Fibroblast of lung (primary cell): ENCODE measurements at regions not wholly inside any gene's neighbourhood (a gene's known extent, or its start where the extent isn't known, plus 50 kb on each side); places are given as distances from the start of the nearest gene placed in this dataset.
"Not testable (repeated sequence)": the region's sequence is repeated elsewhere in the genome, so short reads cannot be mapped to it uniquely, and the experiment has no call there.

Experiments used
- DNase-seq, 2 donors: peaks; one replicate each; pipeline versions ENCODE4 v3.0.0 to v3.0.0-alpha.2; 2010; ENCODE audit warnings: low read depth in 2 of 2
- H2AFZ ChIP-seq: 2 replicates; pipeline ENCODE4 v1.5.1; 2012; ENCODE audit warnings: low read length, control low read depth, inconsistent platforms
- H3K27ac ChIP-seq: 2 replicates; pipeline ENCODE4 v1.5.1; 2011; ENCODE audit warnings: low read length, control low read depth; ENCODE audit not compliant: insufficient read depth
- H3K27me3 ChIP-seq: 2 replicates; pipeline ENCODE4 v1.5.1; 2011; ENCODE audit warnings: mild to moderate bottlenecking, low read length; ENCODE audit not compliant: control insufficient read depth, insufficient read depth
- H3K36me3 ChIP-seq: 2 replicates; pipeline ENCODE4 v1.5.1; 2011; ENCODE audit warnings: low read length; ENCODE audit not compliant: control insufficient read depth, insufficient read depth
- H3K4me1 ChIP-seq: 2 replicates; pipeline ENCODE4 v1.5.1; 2011; ENCODE audit warnings: low read length; ENCODE audit not compliant: control insufficient read depth, insufficient read depth; ENCODE audit errors: extremely low read depth
- H3K4me2 ChIP-seq: 2 replicates; pipeline ENCODE4 v1.5.1; 2011; ENCODE audit warnings: low read length, control low read depth; ENCODE audit not compliant: insufficient read depth; ENCODE audit errors: extremely low read depth
- H3K4me3 ChIP-seq, 4 experiments: fragments of 200-600 bp in 1 of 4; sonication (generic) in 1 of 4; replicated peaks in 1 of 4; 2 replicates each; pipeline ENCODE4 v1.5.1; 2011 to 2016; ENCODE audit warnings: low read length in 4 of 4, low read depth in 3 of 4, mild to moderate bottlenecking in 3 of 4, control low read depth in 2 of 4, inconsistent platforms in 1 of 4, mixed read lengths in 1 of 4; ENCODE audit not compliant: insufficient read depth in 1 of 4; ENCODE audit errors: control extremely low read depth in 1 of 4
- H3K79me2 ChIP-seq: 2 replicates; pipeline ENCODE4 v1.5.1; 2012; ENCODE audit warnings: mild to moderate bottlenecking, low read length, inconsistent platforms; ENCODE audit not compliant: control insufficient read depth, insufficient read depth
- H3K9ac ChIP-seq: 2 replicates; pipeline ENCODE4 v1.5.1; 2011; ENCODE audit warnings: mild to moderate bottlenecking, low read length, control low read depth; ENCODE audit not compliant: insufficient read depth
- H3K9me3 ChIP-seq: 2 replicates; pipeline ENCODE4 v1.5.1; 2012; ENCODE audit warnings: low read depth, low read length; ENCODE audit not compliant: control insufficient read depth, insufficient read depth
- H4K20me1 ChIP-seq: 2 replicates; pipeline ENCODE4 v1.5.1; 2011; ENCODE audit warnings: low read length; ENCODE audit not compliant: control insufficient read depth, insufficient read depth; ENCODE audit errors: extremely low read depth
- EZH2 ChIP-seq: IDR thresholded peaks from 2 replicates; pipeline ENCODE4 v1.5.1; 2012; ENCODE audit warnings: low read length, control low read depth, mild to moderate bottlenecking; ENCODE audit errors: missing control alignments
- TF ChIP-seq, protein P1 (sequence below), 2 donors: IDR thresholded peaks in 1 of 2; conservative IDR thresholded peaks in 1 of 2; 1 replicate in 1 of 2; 2 replicates in 1 of 2; pipeline ENCODE4 v1.5.1; 2011 to 2012; ENCODE audit warnings: low read length in 2 of 2, control low read depth in 1 of 2, inconsistent platforms in 1 of 2, low read depth in 1 of 2, mild to moderate bottlenecking in 1 of 2

DNA sequence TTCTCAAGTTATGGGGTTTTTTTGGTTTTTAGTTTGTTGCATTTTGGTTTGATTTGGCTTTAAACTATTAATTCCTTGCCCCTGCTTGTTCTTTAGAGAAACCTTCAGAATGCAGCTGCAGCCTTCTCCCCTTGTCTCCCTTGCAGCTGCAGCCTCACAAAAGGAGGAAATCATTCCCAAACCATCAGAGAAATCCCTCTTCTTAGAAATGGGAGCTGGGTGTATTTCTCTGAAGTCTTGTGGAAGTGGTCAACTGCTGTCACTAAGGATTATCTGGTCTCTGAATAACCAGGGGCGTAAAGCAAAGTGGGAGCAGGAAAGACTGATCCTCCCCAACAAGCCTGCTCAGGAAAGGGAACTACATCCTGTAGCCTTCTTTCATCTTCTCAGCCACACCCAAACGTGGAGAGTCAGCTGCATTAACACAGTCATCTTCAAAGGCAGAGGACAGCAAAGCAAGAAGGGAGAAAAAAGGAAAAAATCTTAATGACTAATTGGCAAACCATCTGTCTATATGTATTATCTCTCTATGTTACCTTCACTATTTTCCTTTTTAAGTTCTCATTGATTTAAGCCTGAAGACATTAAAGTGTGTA, 1834.1 kb upstream of the PIK3C3 start:
- no peaks in the 10 kb centered on the region for H3K9me3 ChIP-seq
- no peak overlapping the region for H3K4me2 ChIP-seq
- TF ChIP-seq, protein P1, sequence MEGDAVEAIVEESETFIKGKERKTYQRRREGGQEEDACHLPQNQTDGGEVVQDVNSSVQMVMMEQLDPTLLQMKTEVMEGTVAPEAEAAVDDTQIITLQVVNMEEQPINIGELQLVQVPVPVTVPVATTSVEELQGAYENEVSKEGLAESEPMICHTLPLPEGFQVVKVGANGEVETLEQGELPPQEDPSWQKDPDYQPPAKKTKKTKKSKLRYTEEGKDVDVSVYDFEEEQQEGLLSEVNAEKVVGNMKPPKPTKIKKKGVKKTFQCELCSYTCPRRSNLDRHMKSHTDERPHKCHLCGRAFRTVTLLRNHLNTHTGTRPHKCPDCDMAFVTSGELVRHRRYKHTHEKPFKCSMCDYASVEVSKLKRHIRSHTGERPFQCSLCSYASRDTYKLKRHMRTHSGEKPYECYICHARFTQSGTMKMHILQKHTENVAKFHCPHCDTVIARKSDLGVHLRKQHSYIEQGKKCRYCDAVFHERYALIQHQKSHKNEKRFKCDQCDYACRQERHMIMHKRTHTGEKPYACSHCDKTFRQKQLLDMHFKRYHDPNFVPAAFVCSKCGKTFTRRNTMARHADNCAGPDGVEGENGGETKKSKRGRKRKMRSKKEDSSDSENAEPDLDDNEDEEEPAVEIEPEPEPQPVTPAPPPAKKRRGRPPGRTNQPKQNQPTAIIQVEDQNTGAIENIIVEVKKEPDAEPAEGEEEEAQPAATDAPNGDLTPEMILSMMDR (conservative IDR thresholded peaks at IDR 0.05 in 1 of 2, IDR thresholded peaks at IDR 0.05 in 1 of 2; ENCODE audit: low read depth in 1 of 2, low read length in 2 of 2) = no peak
- no peak for TF ChIP-seq EZH2
- H3K27me3 ChIP-seq = no peaks in the 10 kb centered on the region
- no peak overlapping the region for H2AFZ ChIP-seq
- no peak overlapping the region for H3K27ac ChIP-seq
- no peak overlapping the region for H3K4me3 ChIP-seq
- DNase-seq = no peak
- H3K4me1 ChIP-seq = no peaks in the 10 kb centered on the region
- no peak overlapping the region for H3K9ac ChIP-seq
- no peaks in the 10 kb centered on the region for H3K36me3 ChIP-seq
- H4K20me1 ChIP-seq = no peaks in the 10 kb centered on the region
- H3K79me2 ChIP-seq = no peaks in the 10 kb centered on the region

DNA sequence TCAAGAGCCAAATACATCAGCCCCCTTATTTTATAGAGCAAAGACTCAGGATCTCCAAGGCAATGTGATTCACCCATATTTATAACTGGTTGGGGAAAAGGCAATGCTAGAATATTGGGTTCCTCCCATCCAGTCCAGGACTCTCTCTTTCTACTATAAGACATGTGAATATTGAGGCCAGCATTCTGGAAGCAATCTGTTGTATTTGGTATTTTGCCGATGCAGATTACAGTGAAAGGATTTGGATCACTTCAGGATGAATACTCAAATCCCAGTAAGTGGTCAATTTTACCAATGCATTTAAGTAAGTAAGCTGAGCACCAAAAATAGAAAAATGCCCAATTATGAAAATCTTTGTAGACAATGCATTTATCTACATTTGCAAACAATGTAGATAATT, 1834.7 kb upstream of the PIK3C3 start:
- Histone ChIP-seq H4K20me1 (no peaks in the 10 kb centered on the region), H3K9ac (no peak overlapping the region), H3K36me3 (no peaks in the 10 kb centered on the region), H3K27ac (no peak overlapping the region), H3K27me3 (no peaks in the 10 kb centered on the region), H2AFZ (no peak overlapping the region), H3K4me1 (no peaks in the 10 kb centered on the region), H3K4me3 (no peak overlapping the region), H3K4me2 (no peak overlapping the region), H3K9me3 (no peaks in the 10 kb centered on the region), H3K79me2 (no peaks in the 10 kb centered on the region)
- no peak for DNase-seq
- TF ChIP-seq, protein P1 (conservative IDR thresholded peaks at IDR 0.05 in 1 of 2, IDR thresholded peaks at IDR 0.05 in 1 of 2; ENCODE audit: low read depth in 1 of 2, low read length in 2 of 2) = no peak
- TF ChIP-seq EZH2 = no peak

DNA sequence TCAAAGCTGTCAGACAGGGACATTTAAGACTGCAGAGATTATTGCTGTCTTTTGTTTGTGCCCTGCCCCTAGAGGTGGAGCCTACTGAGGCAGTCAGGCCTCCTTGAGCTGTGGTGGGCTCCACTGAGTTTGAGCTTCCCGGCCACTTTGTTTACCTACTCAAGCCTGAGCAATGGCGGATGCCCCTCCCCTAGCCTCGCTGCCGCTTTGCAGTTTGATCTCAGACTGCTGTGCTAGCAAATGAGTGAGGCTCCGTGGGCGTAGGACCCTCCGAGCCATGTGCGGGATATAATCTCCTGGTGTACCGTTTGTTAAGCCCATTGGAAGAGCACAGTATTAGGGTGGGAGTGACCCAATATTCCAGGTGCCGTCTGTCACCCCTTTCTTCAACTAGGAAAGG, 1835.5 kb upstream of the PIK3C3 start:
- not testable (repeated sequence) for H3K4me1 ChIP-seq, H3K4me2 ChIP-seq, H3K79me2 ChIP-seq, H3K36me3 ChIP-seq, H3K27me3 ChIP-seq, H3K4me3 ChIP-seq, H3K27ac ChIP-seq, H4K20me1 ChIP-seq, H2AFZ ChIP-seq, H3K9ac ChIP-seq, H3K9me3 ChIP-seq, DNase-seq
